Activated CD4-positive, alpha-beta T cell treated with anti-CD3 and anti-CD28 coated beads, Interleukin-2, Interleukin-4, amounts not matched to agents 100 ng/mL and 50 ng/mL, durations not matched to agents 16 hours and 8 hours (primary cell): ENCODE measurements at regions not wholly inside any gene's neighbourhood (a gene's known extent, or its start where the extent isn't known, plus 50 kb on each side); places are given as distances from the start of the nearest gene placed in this dataset.
"Not testable (repeated sequence)": the region's sequence is repeated elsewhere in the genome, so short reads cannot be mapped to it uniquely, and the experiment has no call there.

ENCODE experiments used
- DNase-seq: peaks from one replicate; pipeline ENCODE4 v3.0.0-alpha.2; 2020; ENCODE audit warnings: low spot score

DNA sequence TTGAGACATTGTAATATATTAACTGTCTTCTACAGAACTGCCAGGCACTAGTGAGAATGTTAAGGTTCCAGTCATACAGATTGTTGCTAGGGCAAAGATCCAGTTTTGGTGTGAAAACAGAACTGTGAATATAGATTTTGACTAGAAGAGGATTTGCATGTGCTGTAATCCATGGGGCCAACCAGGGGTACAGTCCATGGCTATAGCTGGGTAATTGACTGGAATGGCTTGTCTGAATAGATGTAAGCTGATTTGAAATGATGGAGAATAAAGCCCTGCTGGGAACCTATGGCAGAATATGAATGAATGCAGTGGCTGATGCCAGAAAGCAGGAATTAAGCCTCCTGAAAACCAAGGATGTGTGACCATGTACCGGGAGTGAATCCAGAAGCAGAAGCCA, 748.5 kb upstream of the CDH10 start:
- DNase-seq: no peak

DNA sequence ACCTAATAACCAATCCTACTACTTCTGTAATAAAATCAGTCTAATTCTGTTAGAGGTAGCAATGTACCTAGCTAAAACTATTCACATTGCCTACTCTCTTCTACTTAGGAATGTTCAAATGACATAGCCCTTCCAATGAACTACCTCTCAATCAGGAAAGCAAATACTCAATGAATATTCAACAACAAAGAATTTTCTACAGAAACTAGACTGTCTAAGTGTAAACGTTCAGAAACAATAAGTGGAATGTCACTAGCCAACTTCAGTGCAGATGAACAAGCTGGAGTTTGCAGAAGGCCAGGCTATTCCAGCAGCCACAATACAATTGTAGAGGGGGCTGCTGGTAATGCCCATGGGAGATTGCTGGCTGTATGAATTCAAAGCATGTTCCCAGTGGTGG, 743.2 kb upstream of the CDH10 start:
- DNase-seq: no peak

DNA sequence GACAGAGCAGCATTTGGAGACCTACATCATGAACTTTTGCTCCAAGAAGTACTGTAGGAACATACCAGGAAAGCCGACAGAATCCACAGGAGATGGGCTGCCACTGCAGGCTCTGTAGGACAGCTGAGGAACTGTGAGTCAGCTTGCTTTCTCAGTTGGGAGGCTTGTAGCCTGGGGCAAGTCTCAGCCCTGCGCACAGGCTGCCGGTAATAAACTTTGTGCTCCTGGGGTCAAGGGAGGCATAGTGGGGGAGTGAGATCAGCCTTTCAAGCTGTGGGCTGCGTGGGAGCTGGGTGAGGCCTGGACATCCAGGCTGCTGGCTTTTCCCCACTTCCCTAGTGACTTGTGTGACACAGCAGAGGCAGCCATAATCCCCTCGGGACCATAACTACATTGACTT, 718.0 kb upstream of the CDH10 start:
- DNase-seq: no peak

DNA sequence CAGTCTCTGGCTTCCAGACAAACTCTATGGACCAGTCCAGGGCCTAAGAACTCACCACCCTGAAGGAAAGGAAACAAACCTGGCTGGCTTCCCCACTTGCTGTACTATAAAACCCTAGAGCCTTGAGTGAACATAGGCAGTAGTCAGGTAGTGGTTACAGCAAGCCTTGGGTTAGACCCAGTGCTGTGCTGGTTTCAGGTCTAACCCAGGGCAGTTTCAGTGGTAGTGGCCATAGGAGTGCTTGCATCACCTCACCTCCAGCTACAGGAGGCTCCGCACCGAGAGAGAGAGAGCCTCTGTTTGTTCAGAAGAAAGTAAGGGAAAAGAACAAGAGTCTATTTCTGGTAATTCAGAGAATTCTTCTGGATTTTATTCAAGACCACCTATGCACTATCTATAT, 714.1 kb upstream of the CDH10 start:
- DNase-seq: no peak

DNA sequence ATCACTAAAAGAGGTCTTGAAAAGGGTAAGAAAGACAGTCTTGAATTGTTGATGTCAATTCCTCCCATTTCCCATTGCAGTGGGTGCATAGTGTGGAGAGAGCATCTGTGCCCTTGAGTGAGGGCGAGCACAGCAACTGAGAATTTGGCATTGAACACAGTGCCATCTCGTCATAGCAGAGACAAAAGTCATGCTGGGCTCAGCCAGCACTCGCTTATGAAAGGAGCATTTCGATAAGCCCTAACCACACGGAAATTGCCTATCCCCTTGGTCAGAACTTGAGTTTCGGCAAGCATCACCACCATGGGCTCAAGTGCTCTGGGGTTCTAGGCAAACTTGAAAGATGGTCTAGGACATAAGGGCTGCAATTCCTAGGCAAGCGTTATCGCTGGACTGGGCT, 712.8 kb upstream of the CDH10 start:
- no peak for DNase-seq

DNA sequence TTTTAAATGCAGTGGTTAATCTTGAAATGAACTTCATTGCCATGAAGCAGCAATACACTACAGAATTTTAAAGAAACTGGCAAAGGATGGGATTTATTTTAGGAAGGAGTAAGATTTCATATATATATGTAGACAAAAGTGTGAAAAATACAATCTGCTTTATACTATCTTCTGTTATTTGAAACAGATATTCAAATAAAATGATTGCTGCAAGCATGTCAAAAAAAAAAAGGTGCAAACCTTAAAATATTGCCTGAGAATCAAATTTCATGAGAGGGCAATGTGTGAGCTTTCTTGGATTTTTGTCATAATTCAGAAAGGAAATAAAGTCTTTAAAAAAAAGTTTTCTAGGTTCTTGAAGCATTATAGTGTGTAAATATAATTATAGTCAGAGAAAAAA, 705.0 kb upstream of the CDH10 start:
- no peak for DNase-seq

- no peak for DNase-seq
Observed at GRCh38 chr5:25345240-25345771, 700.5 kb upstream of the CDH10 start.

GRCh38 chr5:25339541-25339940, 694.8 kb upstream of the CDH10 start:
- DNase-seq: no peak

- DNase-seq: no peak
Observed at GRCh38 chr5:25334350-25334749, 689.6 kb upstream of the CDH10 start.

DNA sequence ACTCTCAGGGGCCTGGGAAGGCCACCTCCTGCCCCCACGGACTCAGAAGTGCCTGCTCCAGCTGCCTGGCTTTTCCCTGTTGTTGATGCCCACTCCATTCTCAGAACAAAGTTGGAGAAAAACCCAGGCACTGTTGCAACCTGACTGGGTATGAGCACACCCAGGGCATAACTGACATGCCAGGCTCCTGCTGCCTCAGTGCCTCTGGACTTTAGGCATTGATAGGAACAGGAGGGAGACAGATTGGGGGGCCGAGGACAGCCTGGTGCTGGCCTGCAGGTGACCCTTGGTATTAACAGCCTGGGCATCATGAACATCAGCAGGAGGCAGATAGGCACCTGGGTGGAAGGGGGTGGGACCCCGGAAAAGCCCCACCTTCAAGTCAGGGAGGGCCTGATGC, 685.9 kb upstream of the CDH10 start:
- DNase-seq: no peak

- DNase-seq: no peak
Observed at GRCh38 chr5:25327172-25327571, 682.4 kb upstream of the CDH10 start.

DNA sequence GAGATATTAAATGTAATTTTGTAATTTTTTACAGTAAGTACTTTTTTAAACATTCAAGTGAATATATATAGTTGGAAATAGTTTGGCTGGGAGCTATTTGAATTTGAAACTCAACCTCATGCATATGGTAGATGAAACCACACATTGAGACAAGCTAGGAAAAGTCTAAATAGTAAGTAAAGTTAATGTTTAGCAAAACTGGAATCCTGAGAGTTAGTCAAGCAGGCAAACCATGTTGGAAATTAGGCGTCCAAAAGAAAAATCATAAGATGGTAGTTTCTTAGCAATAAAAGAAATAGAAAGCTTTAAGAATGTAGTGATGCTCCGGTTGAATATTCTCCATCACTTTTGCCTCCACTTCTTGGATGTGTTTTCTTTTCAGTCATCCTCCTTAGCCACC, 657.1 kb upstream of the CDH10 start:
- DNase-seq: no peak

GRCh38 chr5:25295067-25295466, 650.3 kb upstream of the CDH10 start:
- DNase-seq: no peak

GRCh38 chr5:25289766-25290165, 645.0 kb upstream of the CDH10 start:
- not testable (repeated sequence) for DNase-seq

- no peak for DNase-seq
Observed at GRCh38 chr5:25286319-25286718, 641.5 kb upstream of the CDH10 start.

DNA sequence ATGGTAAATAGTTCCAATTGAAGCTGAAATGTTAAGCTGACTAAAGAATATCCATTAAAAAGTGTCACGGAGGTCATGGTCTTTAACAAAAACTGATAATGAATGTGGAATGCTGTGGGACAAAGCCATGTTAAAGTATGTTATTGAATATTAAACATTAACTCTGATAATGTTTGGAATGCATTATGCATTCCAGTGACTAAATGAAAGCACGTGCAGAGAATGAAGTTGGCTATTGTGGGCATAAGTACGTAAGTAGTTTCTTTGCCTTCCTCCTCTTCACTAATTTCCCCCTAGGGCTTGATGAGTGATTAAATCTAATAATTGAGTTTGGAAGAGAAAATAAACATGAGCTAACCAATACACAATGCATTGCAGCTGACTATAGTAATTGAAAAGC, 640.4 kb upstream of the CDH10 start:
- DNase-seq: no peak

DNA sequence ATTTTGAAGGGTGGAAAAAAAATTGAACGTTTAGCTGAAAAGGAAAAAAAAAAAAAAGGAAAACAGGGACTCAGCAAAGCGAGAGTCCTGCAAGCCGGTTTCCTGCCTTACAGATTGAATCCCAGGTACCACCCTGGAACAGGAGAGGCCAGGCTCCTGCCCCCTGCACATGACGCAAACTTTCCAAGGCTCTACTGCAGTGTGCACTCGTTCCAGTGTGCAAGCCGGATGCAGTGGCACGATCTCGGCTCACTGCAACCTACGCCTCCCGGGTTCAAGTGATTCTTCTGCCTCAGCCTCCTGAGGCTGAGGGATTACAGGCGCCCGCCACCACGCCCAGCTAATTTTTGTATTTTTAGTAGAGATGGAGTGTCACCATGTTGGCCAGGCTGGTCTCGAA, 618.7 kb upstream of the CDH10 start:
- DNase-seq: not testable (repeated sequence)

- no peak for DNase-seq
Observed at GRCh38 chr5:25262221-25262620, 617.4 kb upstream of the CDH10 start.

- DNase-seq: no peak
Observed at GRCh38 chr5:25255128-25255527, 610.4 kb upstream of the CDH10 start.

GRCh38 chr5:25241981-25242380, 597.2 kb upstream of the CDH10 start:
- DNase-seq: no peak

- DNase-seq: not testable (repeated sequence)
Observed at GRCh38 chr5:25238720-25239119, 593.9 kb upstream of the CDH10 start.

GRCh38 chr5:25224316-25224982, 579.7 kb upstream of the CDH10 start:
- DNase-seq: no peak

DNA sequence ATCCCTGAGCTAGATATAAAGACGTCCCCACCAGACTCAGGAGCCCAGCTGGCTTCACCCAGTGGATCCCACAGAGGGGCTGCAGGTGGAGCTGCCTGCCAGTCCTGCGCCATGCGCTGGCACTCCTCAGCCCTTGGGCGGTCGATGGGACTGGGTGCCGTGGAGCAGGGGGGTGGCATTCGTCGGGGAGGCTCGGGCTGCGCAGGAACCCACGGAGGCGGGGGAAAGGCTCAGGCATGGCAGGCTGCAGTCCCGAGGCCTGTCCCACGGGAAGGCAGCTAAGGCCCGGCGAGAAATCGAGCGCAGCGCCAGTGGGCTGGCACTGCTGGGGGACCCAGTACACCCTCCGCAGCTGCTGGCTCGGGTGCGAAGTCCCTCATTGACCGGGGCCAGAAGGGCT, 555.1 kb upstream of the CDH10 start:
- not testable (repeated sequence) for DNase-seq

DNA sequence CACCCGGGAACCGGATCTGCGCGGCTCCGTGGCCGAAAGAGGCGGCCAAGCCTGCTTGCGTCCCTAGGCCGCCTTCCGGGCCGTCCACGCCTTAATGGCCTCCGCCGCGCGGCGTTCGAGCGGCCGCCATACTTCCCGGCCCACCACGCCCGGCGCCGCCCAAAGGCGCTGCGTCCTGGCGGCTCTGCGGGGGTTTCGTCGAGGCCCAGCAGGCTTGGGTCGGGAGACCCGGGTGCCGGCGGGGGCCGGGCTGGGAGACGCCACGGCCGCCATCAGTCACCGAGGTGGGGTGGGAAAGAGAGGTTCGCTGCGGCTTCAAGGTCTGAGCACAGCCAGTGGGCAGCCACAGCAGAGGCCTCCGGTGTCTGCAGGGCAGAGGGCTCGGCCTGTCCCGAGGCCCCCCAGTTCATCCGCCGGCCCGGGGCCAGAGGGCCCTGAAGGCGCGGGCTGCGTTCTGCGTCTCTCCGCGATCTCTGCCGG, 545.8 kb upstream of the CDH10 start:
- no peak for DNase-seq
